ENCODE measurements at regions not wholly inside any gene's neighbourhood (a gene's known extent, or its start where the extent isn't known, plus 50 kb on each side); places are given as distances from the start of the nearest gene placed in this dataset.

GRCh38 chr3:22606938-22607337 is 596.2 kb upstream of the UBE2E2 start:
- no peak for TF ChIP-seq MAX (IDR thresholded peaks at IDR 0.05; ENCODE audit: low read depth)
- no peak for TF ChIP-seq CHD2 (IDR thresholded peaks at IDR 0.05; ENCODE audit: low read length, partially characterized antibody)
- TF ChIP-seq RAD21 (IDR thresholded peaks at IDR 0.05; ENCODE audit: low read length): no peak
- no peak for TF ChIP-seq CTCF (IDR thresholded peaks at IDR 0.05)

All from SK-N-SH (cell line).